ENCODE measurements at regions not wholly inside any gene's neighbourhood (a gene's known extent, or its start where the extent isn't known, plus 50 kb on each side); places are given as distances from the start of the nearest gene placed in this dataset.

DNA sequence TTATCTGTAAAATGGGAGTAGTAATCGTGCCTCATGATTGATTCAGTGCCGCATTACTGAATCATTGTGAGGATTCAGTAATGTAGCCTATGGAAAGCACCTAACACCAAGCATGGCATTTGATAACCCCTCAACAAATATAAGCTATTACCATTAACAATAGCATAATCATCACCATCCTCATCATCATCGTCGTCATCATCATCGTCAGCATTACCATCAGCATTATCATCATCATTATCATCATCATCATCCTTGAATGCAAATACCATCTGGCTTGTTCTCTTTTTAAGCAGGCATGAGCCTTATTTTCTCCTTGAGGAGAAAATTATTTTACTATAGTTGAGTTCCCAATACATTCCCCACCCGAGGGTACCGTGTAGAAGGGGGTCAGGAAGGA lies 115.4 kb upstream of the PTPRG start:
- TF ChIP-seq, protein P1, sequence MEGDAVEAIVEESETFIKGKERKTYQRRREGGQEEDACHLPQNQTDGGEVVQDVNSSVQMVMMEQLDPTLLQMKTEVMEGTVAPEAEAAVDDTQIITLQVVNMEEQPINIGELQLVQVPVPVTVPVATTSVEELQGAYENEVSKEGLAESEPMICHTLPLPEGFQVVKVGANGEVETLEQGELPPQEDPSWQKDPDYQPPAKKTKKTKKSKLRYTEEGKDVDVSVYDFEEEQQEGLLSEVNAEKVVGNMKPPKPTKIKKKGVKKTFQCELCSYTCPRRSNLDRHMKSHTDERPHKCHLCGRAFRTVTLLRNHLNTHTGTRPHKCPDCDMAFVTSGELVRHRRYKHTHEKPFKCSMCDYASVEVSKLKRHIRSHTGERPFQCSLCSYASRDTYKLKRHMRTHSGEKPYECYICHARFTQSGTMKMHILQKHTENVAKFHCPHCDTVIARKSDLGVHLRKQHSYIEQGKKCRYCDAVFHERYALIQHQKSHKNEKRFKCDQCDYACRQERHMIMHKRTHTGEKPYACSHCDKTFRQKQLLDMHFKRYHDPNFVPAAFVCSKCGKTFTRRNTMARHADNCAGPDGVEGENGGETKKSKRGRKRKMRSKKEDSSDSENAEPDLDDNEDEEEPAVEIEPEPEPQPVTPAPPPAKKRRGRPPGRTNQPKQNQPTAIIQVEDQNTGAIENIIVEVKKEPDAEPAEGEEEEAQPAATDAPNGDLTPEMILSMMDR (IDR thresholded peaks at IDR 0.05) = no peak
- TF ChIP-seq POLR2A (IDR thresholded peaks at IDR 0.05) = no peak
